Natural killer cell (primary cell): ENCODE measurements at regions not wholly inside any gene's neighbourhood (a gene's known extent, or its start where the extent isn't known, plus 50 kb on each side); places are given as distances from the start of the nearest gene placed in this dataset.

Experiments
- ATAC-seq, 3 donors: fragments of 150-1000 bp in 2 of 3; fragments of 200-7000 bp in 1 of 3; cut with Tn5 transposase; 1 replicate in 1 of 3; 2 replicates in 2 of 3; pipeline ENCODE4 v1.10.0; 2021; ENCODE audit warnings: mild to moderate bottlenecking in 2 of 3, moderate library complexity in 2 of 3
- DNase-seq, 2 donors: peaks; one replicate each; pipeline versions ENCODE4 v3.0.0 to v3.0.0-alpha.2; 2013 to 2021; ENCODE audit warnings: mixed read lengths in 1 of 2
- H3K27ac ChIP-seq: one replicate; pipeline ENCODE4 v1.5.1; 2013; ENCODE audit warnings: mild to moderate bottlenecking, low read length
- H3K27me3 ChIP-seq: one replicate; pipeline ENCODE4 v1.6.1; 2013; ENCODE audit warnings: low read length; ENCODE audit not compliant: control insufficient read depth, insufficient read depth
- H3K36me3 ChIP-seq: one replicate; pipeline ENCODE4 v1.6.1; 2013; ENCODE audit warnings: low read length; ENCODE audit not compliant: control insufficient read depth, insufficient read depth
- H3K4me1 ChIP-seq: one replicate; pipeline ENCODE4 v1.6.1; 2013; ENCODE audit warnings: low read length; ENCODE audit not compliant: control insufficient read depth, insufficient read depth
- H3K4me3 ChIP-seq: one replicate; pipeline ENCODE4 v1.5.1; 2013; ENCODE audit warnings: low read length
- H3K9me3 ChIP-seq: one replicate; pipeline ENCODE4 v1.6.1; 2013; ENCODE audit warnings: low read length; ENCODE audit not compliant: control insufficient read depth, insufficient read depth
- H3K27ac Mint-ChIP-seq, 2 donors: one replicate each; pipeline ENCODE4 v1.8.0; 2022; ENCODE audit warnings: mild to moderate bottlenecking in 2 of 2, mixed read lengths in 2 of 2, moderate library complexity in 1 of 2
- H3K27me3 Mint-ChIP-seq, 2 donors: one replicate each; pipeline ENCODE4 v1.8.0; 2022; ENCODE audit warnings: low read depth in 2 of 2, mixed read lengths in 2 of 2
- H3K36me3 Mint-ChIP-seq: one replicate; pipeline ENCODE4 v1.8.0; 2022; ENCODE audit warnings: mixed read lengths
- H3K4me1 Mint-ChIP-seq, 2 donors: one replicate each; pipeline ENCODE4 v1.8.0; 2022; ENCODE audit warnings: mixed read lengths in 2 of 2
- H3K4me3 Mint-ChIP-seq: one replicate; pipeline ENCODE4 v1.8.0; 2022; ENCODE audit warnings: mild to moderate bottlenecking, moderate library complexity, mixed read lengths
- H3K9me3 Mint-ChIP-seq, 2 donors: one replicate each; pipeline ENCODE4 v1.8.0; 2022; ENCODE audit warnings: mixed read lengths in 2 of 2
- WGBS: methylation state at CpG from one replicate; pipeline ENCODE4 v1.1.7; 2013; ENCODE audit warnings: missing lambda C conversion rate; ENCODE audit not compliant: insufficient coverage; 5-methylcytosine and 5-hydroxymethylcytosine counted together
- intact Hi-C: fragments of 100-400 bp; cut with micrococcal nuclease; formaldehyde crosslinking; loops from one replicate; pipeline ENCODE4 v1.14.2; 2022
- TF ChIP-seq, protein P1 (sequence below): fragments of 200-600 bp; IDR thresholded peaks from one replicate; pipeline ENCODE4 v1.8.0; 2022; ENCODE audit warnings: antibody characterized with exemption

DNA sequence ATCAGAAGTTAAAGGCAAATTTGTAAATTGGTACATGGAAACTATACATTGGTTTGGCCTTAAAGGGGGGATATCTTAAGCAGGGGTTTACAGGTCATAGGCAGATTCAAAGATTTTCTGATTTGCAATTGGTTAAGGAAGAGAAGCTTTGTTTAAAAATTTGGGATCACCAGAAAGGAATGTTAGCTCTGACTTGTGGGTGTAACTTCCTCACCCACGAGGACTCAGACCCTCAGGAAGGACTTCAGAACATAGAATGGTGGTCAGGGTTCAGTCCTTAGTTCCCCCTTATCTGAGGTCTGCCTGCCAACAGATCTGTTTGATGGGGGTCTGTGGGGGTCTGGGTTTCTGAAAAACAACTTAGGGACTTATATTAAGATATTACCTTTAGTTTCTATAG is 427.4 kb upstream of the DIPK2B start:
- no CpG with 5 or more reads among the region's 1 CpG for WGBS

DNA sequence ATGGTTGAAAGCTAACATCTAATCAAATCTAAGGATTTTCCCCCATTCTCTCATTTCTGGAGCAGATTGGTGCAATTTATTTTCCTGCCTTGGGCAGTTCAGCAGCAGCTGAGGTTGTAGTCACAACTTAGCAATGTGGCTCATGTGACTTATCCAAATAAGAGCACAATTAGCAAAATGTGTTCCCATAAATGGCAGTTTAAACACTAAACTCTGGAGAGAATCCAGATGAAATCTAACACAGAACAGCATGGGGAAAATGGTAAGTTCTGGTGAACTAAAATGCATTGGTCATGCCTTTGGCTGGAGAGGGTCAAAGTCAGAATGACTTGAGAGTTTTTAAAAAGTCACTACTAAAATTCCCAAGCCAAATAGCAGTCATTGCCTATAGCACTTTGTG is 422.6 kb upstream of the DIPK2B start:
- Histone ChIP-seq H3K9me3 (no peaks in the 10 kb centered on the region), H3K27ac (no peak overlapping the region), H3K36me3 (no peaks in the 10 kb centered on the region), H3K4me1 (no peaks in the 10 kb centered on the region), H3K27me3 (no peaks in the 10 kb centered on the region), H3K4me3 (no peak overlapping the region)
- intact Hi-C loops = no loop called here
- no peaks in the 10 kb centered on the region for H3K9me3 Mint-ChIP-seq
- no peak overlapping the region for H3K4me3 Mint-ChIP-seq
- H3K36me3 Mint-ChIP-seq = no peaks in the 10 kb centered on the region
- DNase-seq (no peak), ATAC-seq (no peak)
- H3K4me1 Mint-ChIP-seq = peaks cover 0 to 4% of the 10 kb centered on the region in 2 donors
- H3K27me3 Mint-ChIP-seq = peaks cover 0 to 18% of the 10 kb centered on the region in 2 donors
- TF ChIP-seq, protein P1, sequence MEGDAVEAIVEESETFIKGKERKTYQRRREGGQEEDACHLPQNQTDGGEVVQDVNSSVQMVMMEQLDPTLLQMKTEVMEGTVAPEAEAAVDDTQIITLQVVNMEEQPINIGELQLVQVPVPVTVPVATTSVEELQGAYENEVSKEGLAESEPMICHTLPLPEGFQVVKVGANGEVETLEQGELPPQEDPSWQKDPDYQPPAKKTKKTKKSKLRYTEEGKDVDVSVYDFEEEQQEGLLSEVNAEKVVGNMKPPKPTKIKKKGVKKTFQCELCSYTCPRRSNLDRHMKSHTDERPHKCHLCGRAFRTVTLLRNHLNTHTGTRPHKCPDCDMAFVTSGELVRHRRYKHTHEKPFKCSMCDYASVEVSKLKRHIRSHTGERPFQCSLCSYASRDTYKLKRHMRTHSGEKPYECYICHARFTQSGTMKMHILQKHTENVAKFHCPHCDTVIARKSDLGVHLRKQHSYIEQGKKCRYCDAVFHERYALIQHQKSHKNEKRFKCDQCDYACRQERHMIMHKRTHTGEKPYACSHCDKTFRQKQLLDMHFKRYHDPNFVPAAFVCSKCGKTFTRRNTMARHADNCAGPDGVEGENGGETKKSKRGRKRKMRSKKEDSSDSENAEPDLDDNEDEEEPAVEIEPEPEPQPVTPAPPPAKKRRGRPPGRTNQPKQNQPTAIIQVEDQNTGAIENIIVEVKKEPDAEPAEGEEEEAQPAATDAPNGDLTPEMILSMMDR = no peak
- H3K27ac Mint-ChIP-seq = no peak overlapping the region

More for the DNA sequence above, 427.4 kb upstream of the DIPK2B start:
- Histone ChIP-seq H3K4me1 (no peaks in the 10 kb centered on the region), H3K4me3 (no peak overlapping the region), H3K27ac (no peak overlapping the region), H3K9me3 (no peaks in the 10 kb centered on the region), H3K36me3 (no peaks in the 10 kb centered on the region), H3K27me3 (no peaks in the 10 kb centered on the region)
- intact Hi-C loops = no loop called here
- no peak for ATAC-seq
- no peaks in the 10 kb centered on the region for H3K36me3 Mint-ChIP-seq
- H3K27me3 Mint-ChIP-seq = peaks cover 0 to 5% of the 10 kb centered on the region in 2 donors
- H3K4me3 Mint-ChIP-seq = no peak overlapping the region
- H3K27ac Mint-ChIP-seq = no peak overlapping the region
- H3K9me3 Mint-ChIP-seq = no peaks in the 10 kb centered on the region
- peaks cover 0 to 4% of the 10 kb centered on the region in 2 donors for H3K4me1 Mint-ChIP-seq
- TF ChIP-seq, protein P1 = no peak
- no peak for DNase-seq

DNA sequence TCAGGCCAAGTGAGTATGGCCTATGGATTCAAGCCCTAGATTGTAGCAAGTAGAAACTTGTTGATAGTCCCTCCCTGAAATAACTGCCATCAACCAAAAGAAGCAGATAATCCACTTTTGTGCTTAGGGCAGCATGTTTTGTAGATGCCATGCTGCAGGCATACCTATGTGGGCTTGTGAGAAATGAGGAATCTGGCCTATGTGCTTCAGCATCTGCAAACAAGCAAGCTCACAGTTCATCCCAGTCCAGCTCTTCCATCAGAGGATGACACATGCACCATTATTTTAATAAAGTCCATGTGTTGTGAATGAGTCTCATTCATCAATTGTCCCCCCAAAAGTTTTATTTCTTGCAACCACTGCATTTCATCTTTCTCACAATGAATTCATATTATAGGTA is 421.9 kb upstream of the DIPK2B start:
- Mint-ChIP-seq H3K4me1 (peaks cover 0 to 4% of the 10 kb centered on the region in 2 donors), H3K27me3 (peaks cover 4 to 25% of the 10 kb centered on the region in 2 donors), H3K9me3 (peaks cover 0 to 2% of the 10 kb centered on the region in 2 donors), H3K4me3 (no peak overlapping the region), H3K36me3 (no peaks in the 10 kb centered on the region), H3K27ac (no peak overlapping the region)
- ATAC-seq = no peak
- no peak for DNase-seq
- Histone ChIP-seq H3K36me3 (no peaks in the 10 kb centered on the region), H3K4me1 (no peaks in the 10 kb centered on the region), H3K27me3 (no peaks in the 10 kb centered on the region), H3K4me3 (no peak overlapping the region), H3K9me3 (no peaks in the 10 kb centered on the region), H3K27ac (no peak overlapping the region)
- TF ChIP-seq, protein P1 = no peak
- intact Hi-C loops = no loop called here

DNA sequence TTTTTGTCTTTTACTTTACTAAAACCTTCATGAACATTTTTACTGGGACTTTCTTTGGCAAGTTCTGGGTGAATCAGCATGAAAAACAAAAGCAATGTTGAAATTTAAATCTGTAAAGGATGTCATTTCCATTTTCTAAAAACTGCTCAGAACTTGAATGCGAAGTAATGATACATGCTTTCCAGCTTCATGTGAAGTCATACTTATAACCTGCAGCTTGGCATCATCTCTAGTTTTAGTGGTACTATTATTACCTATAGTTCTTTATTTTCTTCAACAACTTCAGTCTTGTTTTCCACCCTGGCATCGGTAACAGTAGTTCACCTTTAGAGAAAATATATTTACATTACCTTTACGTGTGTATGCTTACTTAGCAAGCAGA is 421.4 kb upstream of the DIPK2B start:
- ATAC-seq = no peak
- TF ChIP-seq, protein P1 = no peak

More for the DNA sequence above, 421.4 kb upstream of the DIPK2B start:
- intact Hi-C loops = no loop called here
- H3K36me3 Mint-ChIP-seq = no peaks in the 10 kb centered on the region
- no peaks in the 10 kb centered on the region for H3K4me1 ChIP-seq
- no peaks in the 10 kb centered on the region for H3K9me3 ChIP-seq
- H3K27ac ChIP-seq = no peak overlapping the region
- DNase-seq = no peak
- no peak overlapping the region for H3K4me3 ChIP-seq
- H3K27me3 Mint-ChIP-seq = peaks cover 4 to 30% of the 10 kb centered on the region in 2 donors
- H3K27ac Mint-ChIP-seq = no peak overlapping the region
- WGBS = 100% methylated on average over 1 of the region's 3 CpGs
- no peak overlapping the region for H3K4me3 Mint-ChIP-seq
- H3K36me3 ChIP-seq = no peaks in the 10 kb centered on the region
- no peaks in the 10 kb centered on the region for H3K27me3 ChIP-seq
- peaks cover 0 to 2% of the 10 kb centered on the region in 2 donors for H3K9me3 Mint-ChIP-seq
- H3K4me1 Mint-ChIP-seq = peaks cover 0 to 4% of the 10 kb centered on the region in 2 donors
